ENCODE measurements at regions not wholly inside any gene's neighbourhood (a gene's known extent, or its start where the extent isn't known, plus 50 kb on each side); places are given as distances from the start of the nearest gene placed in this dataset.
A peak's percentile ranks its signal among the peaks of the same experiment; 100 is the strongest.

GRCh38 chr3:124577494-124578167 lies 152.6 kb upstream of the UMPS start:
- no peaks in the 10 kb centered on the region for H3K9me3 Mint-ChIP-seq
- H3K4me3 Mint-ChIP-seq, result no peak overlapping the region
- DNase-seq (ENCODE audit: extremely low spot score, unreplicated experiment), result no peak
- TF ChIP-seq, protein P1, sequence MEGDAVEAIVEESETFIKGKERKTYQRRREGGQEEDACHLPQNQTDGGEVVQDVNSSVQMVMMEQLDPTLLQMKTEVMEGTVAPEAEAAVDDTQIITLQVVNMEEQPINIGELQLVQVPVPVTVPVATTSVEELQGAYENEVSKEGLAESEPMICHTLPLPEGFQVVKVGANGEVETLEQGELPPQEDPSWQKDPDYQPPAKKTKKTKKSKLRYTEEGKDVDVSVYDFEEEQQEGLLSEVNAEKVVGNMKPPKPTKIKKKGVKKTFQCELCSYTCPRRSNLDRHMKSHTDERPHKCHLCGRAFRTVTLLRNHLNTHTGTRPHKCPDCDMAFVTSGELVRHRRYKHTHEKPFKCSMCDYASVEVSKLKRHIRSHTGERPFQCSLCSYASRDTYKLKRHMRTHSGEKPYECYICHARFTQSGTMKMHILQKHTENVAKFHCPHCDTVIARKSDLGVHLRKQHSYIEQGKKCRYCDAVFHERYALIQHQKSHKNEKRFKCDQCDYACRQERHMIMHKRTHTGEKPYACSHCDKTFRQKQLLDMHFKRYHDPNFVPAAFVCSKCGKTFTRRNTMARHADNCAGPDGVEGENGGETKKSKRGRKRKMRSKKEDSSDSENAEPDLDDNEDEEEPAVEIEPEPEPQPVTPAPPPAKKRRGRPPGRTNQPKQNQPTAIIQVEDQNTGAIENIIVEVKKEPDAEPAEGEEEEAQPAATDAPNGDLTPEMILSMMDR (conservative IDR thresholded peaks at IDR 0.05), result no peak
- no peaks in the 10 kb centered on the region for H3K27me3 Mint-ChIP-seq
- H3K36me3 Mint-ChIP-seq, result peaks cover 5% of the 10 kb centered on the region
- no peak overlapping the region for H3K27ac Mint-ChIP-seq
- H3K4me1 Mint-ChIP-seq (ENCODE audit: unreplicated experiment), result peaks cover 8% of the 10 kb centered on the region

DNA sequence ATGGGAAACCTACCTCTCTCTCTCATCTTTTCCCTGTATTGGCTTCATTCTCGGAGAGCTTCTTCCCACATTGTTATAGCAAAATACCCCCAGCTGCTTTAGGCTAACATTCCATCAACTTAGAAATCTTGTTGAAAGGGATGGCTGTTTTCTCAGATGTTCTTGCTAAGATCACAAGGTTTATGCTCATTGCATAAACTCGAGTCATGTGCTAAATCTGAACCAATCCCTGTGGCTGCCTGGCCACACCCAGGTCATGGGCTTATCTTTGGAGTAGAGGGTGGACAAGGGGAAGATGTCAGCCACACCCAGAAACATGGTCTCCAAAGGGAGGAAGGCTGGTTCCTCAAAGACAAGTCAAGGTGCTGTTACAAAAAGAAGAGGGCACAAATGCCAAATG lies 150.6 kb upstream of the UMPS start:
- Mint-ChIP-seq H3K4me1 (ENCODE audit: unreplicated experiment) (peaks cover 17% of the 10 kb centered on the region), H3K9me3 (no peaks in the 10 kb centered on the region), H3K27me3 (peaks cover 10% of the 10 kb centered on the region), H3K27ac (no peak overlapping the region), H3K36me3 (peaks cover 5% of the 10 kb centered on the region), H3K4me3 (no peak overlapping the region)
- TF ChIP-seq, protein P1 (conservative IDR thresholded peaks at IDR 0.05), result no peak
- no peak for DNase-seq (ENCODE audit: extremely low spot score, unreplicated experiment)

DNA sequence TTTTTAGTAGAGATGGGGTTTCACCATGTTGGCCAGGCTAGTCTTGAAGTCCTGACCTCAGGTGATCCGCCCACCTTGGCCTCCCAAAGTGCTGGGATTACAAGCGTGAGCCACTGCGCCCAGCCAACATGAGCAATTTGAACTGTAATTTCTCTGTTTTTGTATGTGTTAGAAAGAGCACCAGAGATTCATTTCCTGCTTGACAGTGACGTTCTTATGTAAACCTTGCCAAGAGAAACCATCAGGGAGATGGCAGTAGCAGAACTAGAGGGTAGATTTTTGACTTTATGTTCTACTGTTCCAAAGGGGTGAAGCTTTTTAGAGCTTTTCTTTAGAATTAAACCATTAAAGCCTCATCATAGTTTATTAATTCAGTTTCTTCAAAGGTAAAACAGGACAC lies 148.1 kb upstream of the UMPS start:
- no peak for DNase-seq (ENCODE audit: extremely low spot score, unreplicated experiment)
- no peaks in the 10 kb centered on the region for H3K9me3 Mint-ChIP-seq
- peaks cover 16% of the 10 kb centered on the region for H3K27me3 Mint-ChIP-seq
- TF ChIP-seq, protein P1 (conservative IDR thresholded peaks at IDR 0.05), result no peak
- peaks cover 34% of the 10 kb centered on the region for H3K4me1 Mint-ChIP-seq (ENCODE audit: unreplicated experiment)
- H3K27ac Mint-ChIP-seq, result no peak overlapping the region
- peak overlapping the region; percentile 22 for H3K4me3 Mint-ChIP-seq
- H3K36me3 Mint-ChIP-seq, result peaks cover 1% of the 10 kb centered on the region

DNA sequence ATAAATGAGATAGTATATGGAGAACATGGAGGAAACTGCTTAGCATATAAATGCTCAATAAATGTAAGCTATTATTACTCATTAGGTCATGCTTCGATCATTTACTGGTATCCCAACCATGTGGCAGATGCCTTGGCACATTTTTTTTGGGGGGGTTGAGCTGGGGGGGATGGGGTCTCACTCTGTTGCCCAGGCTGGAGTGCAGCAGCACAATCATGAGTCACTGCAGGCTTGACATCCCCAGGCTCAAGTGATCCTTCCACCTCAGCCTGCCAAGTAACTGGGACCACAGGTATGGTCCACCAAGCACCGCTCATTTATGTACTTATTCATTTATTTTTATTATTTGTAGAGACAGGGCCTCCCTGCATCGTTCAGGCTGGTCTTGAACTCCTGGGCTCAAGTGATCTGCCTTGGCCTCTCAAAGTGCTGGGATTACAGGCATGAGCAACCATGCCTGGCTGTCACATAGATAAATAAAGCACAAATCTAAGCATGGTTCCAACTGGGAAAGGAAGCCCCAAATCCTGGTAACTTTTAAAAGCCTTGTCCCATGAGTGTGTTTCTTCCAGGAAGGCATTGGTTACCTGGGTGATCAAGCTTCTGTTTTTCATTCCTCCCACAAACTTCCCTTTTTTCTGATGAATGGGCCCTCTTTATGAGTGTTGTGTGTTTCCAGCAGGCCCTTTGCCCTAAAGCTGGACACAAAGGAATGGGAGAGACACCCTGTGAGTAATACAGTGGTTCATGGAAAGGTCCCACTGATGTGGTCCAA lies 147.4 kb upstream of the UMPS start:
- TF ChIP-seq, protein P1 (conservative IDR thresholded peaks at IDR 0.05), result no peak
- H3K27ac Mint-ChIP-seq, result peak overlapping the region; percentile 22
- no peak for DNase-seq (ENCODE audit: extremely low spot score, unreplicated experiment)
- H3K4me3 Mint-ChIP-seq, result peak overlapping the region; percentile 94
- peaks cover 37% of the 10 kb centered on the region for H3K4me1 Mint-ChIP-seq (ENCODE audit: unreplicated experiment)
- H3K9me3 Mint-ChIP-seq, result no peaks in the 10 kb centered on the region
- peaks cover 16% of the 10 kb centered on the region for H3K27me3 Mint-ChIP-seq
- peaks cover 4% of the 10 kb centered on the region for H3K36me3 Mint-ChIP-seq

DNA sequence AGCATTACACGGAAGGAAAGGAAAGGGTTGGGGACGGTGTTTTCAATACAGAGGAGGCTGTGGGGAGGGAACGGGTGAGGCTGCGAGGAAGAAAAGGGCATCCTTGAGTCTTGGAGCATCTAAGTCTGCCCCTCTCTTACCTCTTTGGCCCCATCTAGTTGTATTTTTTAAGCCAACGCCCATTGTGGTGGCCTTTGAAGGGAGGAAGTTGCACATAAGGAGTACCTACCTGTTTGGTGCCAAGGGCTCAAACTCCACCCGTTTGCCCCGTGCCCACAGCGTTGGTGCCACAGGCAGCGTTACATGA lies 146.1 kb upstream of the UMPS start:
- peaks cover 42% of the 10 kb centered on the region for H3K4me1 Mint-ChIP-seq (ENCODE audit: unreplicated experiment)
- H3K27me3 Mint-ChIP-seq, result peaks cover 16% of the 10 kb centered on the region
- no peak overlapping the region for H3K27ac Mint-ChIP-seq

More for the DNA sequence above, 146.1 kb upstream of the UMPS start:
- TF ChIP-seq, protein P1 (conservative IDR thresholded peaks at IDR 0.05), result no peak
- Mint-ChIP-seq H3K4me3 (peak overlapping the region; percentile 94), H3K9me3 (no peaks in the 10 kb centered on the region), H3K36me3 (peaks cover 7% of the 10 kb centered on the region)
- DNase-seq (ENCODE audit: extremely low spot score, unreplicated experiment), result no peak
